Mesenchymal stem cell (in vitro differentiated cells and primary cell): ENCODE measurements at regions not wholly inside any gene's neighbourhood (a gene's known extent, or its start where the extent isn't known, plus 50 kb on each side); places are given as distances from the start of the nearest gene placed in this dataset.

Source experiments
- DNase-seq: peaks from one replicate; pipeline ENCODE4 v3.0.0-alpha.2; 2013
- H2AFZ ChIP-seq: one replicate; pipeline ENCODE4 v1.6.1; 2013; ENCODE audit warnings: low read depth, mild to moderate bottlenecking, control low read depth, inconsistent platforms, low read length, moderate library complexity
- H2AK5ac ChIP-seq: 2 replicates; pipeline ENCODE4 v1.6.1; 2013; ENCODE audit warnings: low read length, moderate library complexity, mild to moderate bottlenecking, inconsistent platforms; ENCODE audit not compliant: severe bottlenecking
- H2BK120ac ChIP-seq: one replicate; pipeline ENCODE4 v1.6.1; 2013; ENCODE audit warnings: low read depth, mild to moderate bottlenecking, inconsistent platforms, low read length, moderate library complexity
- H2BK12ac ChIP-seq, 2 experiments: one replicate each; pipeline ENCODE4 v1.6.1; 2013; ENCODE audit warnings: inconsistent platforms in 2 of 2, low read length in 2 of 2, mild to moderate bottlenecking in 2 of 2, moderate library complexity in 2 of 2, control low read depth in 1 of 2
- H2BK15ac ChIP-seq: one replicate; pipeline ENCODE4 v1.6.1; 2013; ENCODE audit warnings: mild to moderate bottlenecking, low read depth, inconsistent platforms; ENCODE audit not compliant: poor library complexity, severe bottlenecking
- H2BK5ac ChIP-seq: 2 replicates; pipeline ENCODE4 v1.6.1; 2013; ENCODE audit warnings: low read depth, mild to moderate bottlenecking, low read length, control low read depth, inconsistent platforms; ENCODE audit not compliant: poor library complexity, severe bottlenecking
- H3K14ac ChIP-seq, 2 experiments: one replicate each; pipeline ENCODE4 v1.6.1; 2013; ENCODE audit warnings: inconsistent platforms in 2 of 2, low read length in 2 of 2, control low read depth in 1 of 2, mild to moderate bottlenecking in 1 of 2, moderate library complexity in 1 of 2
- H3K18ac ChIP-seq, 2 experiments: one replicate each; pipeline ENCODE4 v1.6.1; 2013; ENCODE audit warnings: inconsistent platforms in 2 of 2, low read length in 2 of 2, control low read depth in 1 of 2, low read depth in 1 of 2, mild to moderate bottlenecking in 1 of 2
- H3K23ac ChIP-seq, 2 experiments: one replicate each; pipeline ENCODE4 v1.6.1; 2013; ENCODE audit warnings: inconsistent platforms in 2 of 2, low read length in 2 of 2, mild to moderate bottlenecking in 2 of 2, moderate library complexity in 2 of 2, control low read depth in 1 of 2
- H3K27ac ChIP-seq: 2 replicates; pipeline ENCODE4 v1.5.1; 2013; ENCODE audit warnings: mild to moderate bottlenecking, moderate library complexity, low read length, control low read depth, inconsistent platforms; ENCODE audit not compliant: poor library complexity, severe bottlenecking
- H3K27me3 ChIP-seq, 2 experiments: 2 replicates each; pipeline versions ENCODE4 v1.6.1 to v1.7.0; 2013; ENCODE audit warnings: low read length in 2 of 2, mild to moderate bottlenecking in 2 of 2, moderate library complexity in 2 of 2, control low read depth in 1 of 2, inconsistent platforms in 1 of 2; ENCODE audit not compliant: control insufficient read depth in 1 of 2, insufficient read depth in 1 of 2
- H3K36me3 ChIP-seq, 2 experiments: 2 replicates each; pipeline versions ENCODE4 v1.6.1 to v1.7.0; 2013; ENCODE audit warnings: low read length in 2 of 2, control low read depth in 1 of 2, inconsistent platforms in 1 of 2, low read depth in 1 of 2, mild to moderate bottlenecking in 1 of 2; ENCODE audit not compliant: insufficient read depth in 2 of 2, control insufficient read depth in 1 of 2
- H3K4ac ChIP-seq, 2 experiments: one replicate each; pipeline ENCODE4 v1.6.1; 2013; ENCODE audit warnings: inconsistent platforms in 2 of 2, low read length in 2 of 2, mild to moderate bottlenecking in 2 of 2, moderate library complexity in 2 of 2, control low read depth in 1 of 2, low read depth in 1 of 2
- H3K4me1 ChIP-seq: 2 replicates; pipeline ENCODE4 v1.6.1; 2013; ENCODE audit warnings: low read depth, low read length, control low read depth; ENCODE audit not compliant: control insufficient read depth, insufficient read depth
- H3K4me2 ChIP-seq: 2 replicates; pipeline ENCODE4 v1.6.1; 2013; ENCODE audit warnings: low read length, mild to moderate bottlenecking, inconsistent platforms; ENCODE audit not compliant: poor library complexity, severe bottlenecking
- H3K4me3 ChIP-seq, 2 experiments: 2 replicates each; pipeline versions ENCODE4 v1.5.1 to v1.7.0; 2013; ENCODE audit warnings: low read length in 2 of 2, mild to moderate bottlenecking in 2 of 2, control low read depth in 1 of 2, low read depth in 1 of 2; ENCODE audit not compliant: insufficient read depth in 1 of 2
- H3K79me1 ChIP-seq: replicated peaks from 2 replicates; pipeline ENCODE4 v1.6.1; 2013; ENCODE audit warnings: mild to moderate bottlenecking, control low read depth, low read length, inconsistent platforms; ENCODE audit not compliant: poor library complexity, severe bottlenecking
- H3K9ac ChIP-seq: 2 replicates; pipeline ENCODE4 v1.7.0; 2013; ENCODE audit warnings: mild to moderate bottlenecking, low read length, moderate library complexity
- H3K9me3 ChIP-seq: 2 replicates; pipeline ENCODE4 v1.7.0; 2013; ENCODE audit warnings: mild to moderate bottlenecking, low read length; ENCODE audit not compliant: control insufficient read depth
- H4K8ac ChIP-seq: one replicate; pipeline ENCODE4 v1.6.1; 2013; ENCODE audit warnings: inconsistent platforms, mild to moderate bottlenecking, low read length, moderate library complexity
- H4K91ac ChIP-seq: one replicate; pipeline ENCODE4 v1.6.1; 2013; ENCODE audit warnings: mild to moderate bottlenecking, low read length, inconsistent platforms
- WGBS: methylation state at CpG from one replicate; pipeline ENCODE4 v1.1.7; 2013; ENCODE audit warnings: mixed read lengths; 5-methylcytosine and 5-hydroxymethylcytosine counted together

GRCh38 chr16:7834771-7835431 is 502.3 kb downstream of the RBFOX1 start:
- Histone ChIP-seq H3K9me3 (no peaks in the 10 kb centered on the region), H3K14ac (no peak overlapping the region), H4K8ac (no peak overlapping the region), H2BK5ac (no peak overlapping the region), H2BK12ac (no peak overlapping the region), H2BK120ac (no peak overlapping the region), H3K9ac (no peak overlapping the region), H3K4me2 (no peak overlapping the region), H2BK15ac (no peak overlapping the region), H3K18ac (no peak overlapping the region), H3K4ac (no peak overlapping the region), H3K79me1 (no peaks in the 10 kb centered on the region), H2AFZ (no peak overlapping the region), H2AK5ac (no peak overlapping the region), H3K4me1 (no peaks in the 10 kb centered on the region), H3K36me3 (no peaks in the 10 kb centered on the region), H3K4me3 (no peak overlapping the region), H3K27me3 (no peaks in the 10 kb centered on the region), H4K91ac (no peak overlapping the region), H3K27ac (no peak overlapping the region), H3K23ac (no peak overlapping the region)
- no CpG with 5 or more reads among the region's 1 CpG for WGBS
- no peak for DNase-seq

GRCh38 chr16:7820816-7821215 is 488.2 kb downstream of the RBFOX1 start:
- Histone ChIP-seq H2AFZ (no peak overlapping the region), H3K18ac (no peak overlapping the region), H3K79me1 (no peaks in the 10 kb centered on the region), H4K91ac (no peak overlapping the region), H3K9me3 (no peaks in the 10 kb centered on the region), H3K23ac (no peak overlapping the region), H2BK15ac (no peak overlapping the region), H3K4me1 (no peaks in the 10 kb centered on the region), H3K27me3 (no peaks in the 10 kb centered on the region), H3K4me3 (no peak overlapping the region), H2BK5ac (no peak overlapping the region), H2AK5ac (no peak overlapping the region), H2BK120ac (no peak overlapping the region), H3K9ac (no peak overlapping the region), H2BK12ac (no peak overlapping the region), H3K4me2 (no peak overlapping the region), H3K27ac (no peak overlapping the region), H3K4ac (no peak overlapping the region), H3K36me3 (no peaks in the 10 kb centered on the region), H3K14ac (no peak overlapping the region), H4K8ac (no peak overlapping the region)
- WGBS: 74% methylated on average over 4 of the region's 4 CpGs
- no peak for DNase-seq

GRCh38 chr16:7805686-7806396 is 473.2 kb downstream of the RBFOX1 start:
- no peak overlapping the region for H2BK12ac ChIP-seq
- H3K9me3 ChIP-seq: no peaks in the 10 kb centered on the region
- no peak overlapping the region for H2BK15ac ChIP-seq
- H3K14ac ChIP-seq: no peak overlapping the region
- H3K18ac ChIP-seq: no peak overlapping the region
- H3K23ac ChIP-seq: no peak overlapping the region
- H2BK120ac ChIP-seq: no peak overlapping the region
- WGBS: 81% methylated on average over 6 of the region's 8 CpGs
- DNase-seq: no peak
- no peaks in the 10 kb centered on the region for H3K4me1 ChIP-seq
- no peak overlapping the region for H2AK5ac ChIP-seq
- H3K79me1 ChIP-seq: no peaks in the 10 kb centered on the region
- H3K36me3 ChIP-seq: no peaks in the 10 kb centered on the region
- no peak overlapping the region for H2BK5ac ChIP-seq
- no peak overlapping the region for H3K4me3 ChIP-seq
- H3K27me3 ChIP-seq: no peaks in the 10 kb centered on the region
- H3K4me2 ChIP-seq: no peak overlapping the region
- no peak overlapping the region for H4K8ac ChIP-seq
- H4K91ac ChIP-seq: no peak overlapping the region
- no peak overlapping the region for H3K9ac ChIP-seq
- no peak overlapping the region for H2AFZ ChIP-seq
- H3K27ac ChIP-seq: no peak overlapping the region
- H3K4ac ChIP-seq: no peak overlapping the region

GRCh38 chr16:7804635-7805195 is 472.1 kb downstream of the RBFOX1 start:
- H2AFZ ChIP-seq: no peak overlapping the region
- H3K9ac ChIP-seq: no peak overlapping the region
- H3K4ac ChIP-seq: no peak overlapping the region
- no peak overlapping the region for H2AK5ac ChIP-seq
- no peak overlapping the region for H2BK12ac ChIP-seq
- no peak overlapping the region for H4K8ac ChIP-seq
- no peak for DNase-seq
- no peaks in the 10 kb centered on the region for H3K4me1 ChIP-seq
- no peaks in the 10 kb centered on the region for H3K27me3 ChIP-seq
- no peak overlapping the region for H3K23ac ChIP-seq
- no peaks in the 10 kb centered on the region for H3K9me3 ChIP-seq
- H3K4me3 ChIP-seq: no peak overlapping the region
- no peak overlapping the region for H2BK5ac ChIP-seq
- no peaks in the 10 kb centered on the region for H3K79me1 ChIP-seq
- no peak overlapping the region for H3K18ac ChIP-seq
- H3K27ac ChIP-seq: no peak overlapping the region
- WGBS: 80% methylated on average over 9 of the region's 10 CpGs
- H3K4me2 ChIP-seq: no peak overlapping the region
- H2BK15ac ChIP-seq: no peak overlapping the region
- H3K14ac ChIP-seq: no peak overlapping the region
- H4K91ac ChIP-seq: no peak overlapping the region
- H2BK120ac ChIP-seq: no peak overlapping the region
- H3K36me3 ChIP-seq: no peaks in the 10 kb centered on the region
